ENCODE measurements at regions not wholly inside any gene's neighbourhood (a gene's known extent, or its start where the extent isn't known, plus 50 kb on each side); places are given as distances from the start of the nearest gene placed in this dataset.
"Not testable (repeated sequence)": the region's sequence is repeated elsewhere in the genome, so short reads cannot be mapped to it uniquely, and the experiment has no call there.

GRCh38 chr4:8719421-8719820 lies 126.9 kb downstream of the CPZ start:
- DNase-seq: no peak

- DNase-seq: not testable (repeated sequence)
These were observed 124.9 kb downstream of the CPZ start for GRCh38 chr4:8717470-8717869.

GRCh38 chr4:8710946-8711345 lies 118.4 kb downstream of the CPZ start:
- DNase-seq: no peak

- DNase-seq: no peak
These were observed 117.9 kb downstream of the CPZ start for GRCh38 chr4:8710416-8710815.

GRCh38 chr4:8709729-8710360 lies 117.3 kb downstream of the CPZ start:
- DNase-seq: no peak

GRCh38 chr4:8709050-8709728 lies 116.6 kb downstream of the CPZ start:
- no peak for DNase-seq

- DNase-seq: no peak
These were observed 115.9 kb downstream of the CPZ start for GRCh38 chr4:8708401-8709021.

GRCh38 chr4:8707045-8707781 lies 114.6 kb downstream of the CPZ start:
- no peak for DNase-seq

GRCh38 chr4:8706216-8707044 lies 113.9 kb downstream of the CPZ start:
- no peak for DNase-seq

- no peak for DNase-seq
These were observed 112.9 kb downstream of the CPZ start for GRCh38 chr4:8705161-8706145.

GRCh38 chr4:8704632-8705031 lies 112.1 kb downstream of the CPZ start:
- no peak for DNase-seq

- no peak for DNase-seq
These were observed 111.4 kb downstream of the CPZ start for GRCh38 chr4:8703857-8704495.

- DNase-seq: no peak
These were observed 110.8 kb downstream of the CPZ start for GRCh38 chr4:8703401-8703696.

GRCh38 chr4:8702516-8703400 lies 110.2 kb downstream of the CPZ start:
- DNase-seq: no peak

GRCh38 chr4:8702020-8702495 lies 109.5 kb downstream of the CPZ start:
- DNase-seq: no peak

- DNase-seq: no peak
These were observed 108.8 kb downstream of the CPZ start for GRCh38 chr4:8701126-8702019.

GRCh38 chr4:8700531-8700930 lies 108.0 kb downstream of the CPZ start:
- peak in 1 of 3 donors; percentile 11 for DNase-seq

Measured in muscle of back (tissue), 3 donors.